Activated CD8-positive, alpha-beta T cell treated with anti-CD3 and anti-CD28 coated beads for 36 hours (primary cell): ENCODE measurements at regions not wholly inside any gene's neighbourhood (a gene's known extent, or its start where the extent isn't known, plus 50 kb on each side); places are given as distances from the start of the nearest gene placed in this dataset.

Experiments used
- ATAC-seq: fragments of 200-7000 bp; cut with Tn5 transposase; one replicate; pipeline ENCODE4 v1.10.0; 2021; ENCODE audit warnings: mild to moderate bottlenecking, moderate library complexity
- CTCF ChIA-PET: fragments of 350-600 bp; sonication (Branson Sonifier 250); formaldehyde crosslinking; loops from one replicate; lab custom pipeline; 2021; ENCODE audit warnings: antibody characterized with exemption; lab: Charles Lee
- POLR2A ChIA-PET: fragments of 350-600 bp; sonication (Branson Sonifier 250); formaldehyde crosslinking; loops from one replicate; lab custom pipeline; 2021; ENCODE audit warnings: antibody characterized with exemption; lab: Charles Lee
- DNase-seq: peaks from one replicate; pipeline ENCODE4 v3.0.0-alpha.2; 2020
- H3K27ac Mint-ChIP-seq: one replicate; pipeline ENCODE4 v1.8.0; 2021; ENCODE audit warnings: mild to moderate bottlenecking, mixed read lengths
- H3K27me3 Mint-ChIP-seq: one replicate; pipeline ENCODE4 v1.8.0; 2021; ENCODE audit warnings: mixed read lengths
- H3K36me3 Mint-ChIP-seq: one replicate; pipeline ENCODE4 v1.8.0; 2021; ENCODE audit warnings: low read depth, mixed read lengths
- H3K4me1 Mint-ChIP-seq: one replicate; pipeline ENCODE4 v1.8.0; 2021; ENCODE audit warnings: low read depth, mixed read lengths
- H3K4me3 Mint-ChIP-seq: one replicate; pipeline ENCODE4 v1.8.0; 2021; ENCODE audit warnings: mild to moderate bottlenecking, moderate library complexity, mixed read lengths
- H3K9me3 Mint-ChIP-seq: one replicate; pipeline ENCODE4 v1.8.0; 2021; ENCODE audit warnings: mixed read lengths
- intact Hi-C: fragments of 100-400 bp; cut with micrococcal nuclease; formaldehyde crosslinking; loops from one replicate; pipeline ENCODE4 v1.10.0; 2022
- TF ChIP-seq, protein P1 (sequence below): fragments of 200-600 bp; IDR thresholded peaks from one replicate; pipeline ENCODE4 v1.8.0; 2022; ENCODE audit warnings: antibody characterized with exemption, mild to moderate bottlenecking

GRCh38 chr10:111267673-111268072, 190.8 kb downstream of the ADRA2A start:
- intact Hi-C loops: no loop called here
- no peaks in the 10 kb centered on the region for H3K9me3 Mint-ChIP-seq

DNA sequence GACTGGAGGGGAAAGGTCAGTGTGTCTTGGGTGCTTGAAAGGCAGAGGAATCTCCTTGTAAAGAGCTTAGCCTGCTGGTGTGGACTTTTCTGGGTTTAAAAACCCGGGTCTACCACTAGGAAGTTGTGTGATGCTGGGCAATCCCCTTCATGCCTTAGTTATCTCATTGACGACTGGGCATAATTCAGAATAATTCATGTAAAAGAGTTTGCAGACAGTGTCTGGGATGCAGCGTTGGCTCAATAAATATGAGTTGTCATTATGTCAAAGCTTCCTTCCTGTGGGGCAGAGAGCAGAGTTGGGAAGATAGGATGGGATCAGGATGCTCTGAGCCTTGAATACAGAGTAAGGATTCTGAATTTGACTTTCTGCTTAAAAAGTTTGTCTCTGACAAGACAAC, 196.4 kb downstream of the ADRA2A start:
- no peak for DNase-seq
- ATAC-seq: no peak
- Mint-ChIP-seq H3K4me3 (no peak overlapping the region), H3K36me3 (no peaks in the 10 kb centered on the region), H3K27ac (no peak overlapping the region), H3K9me3 (no peaks in the 10 kb centered on the region), H3K4me1 (no peaks in the 10 kb centered on the region), H3K27me3 (peaks cover 22% of the 10 kb centered on the region)
- POLR2A ChIA-PET: no interaction called here
- CTCF ChIA-PET: no interaction called here
- intact Hi-C loops: no loop called here
- TF ChIP-seq, protein P1, sequence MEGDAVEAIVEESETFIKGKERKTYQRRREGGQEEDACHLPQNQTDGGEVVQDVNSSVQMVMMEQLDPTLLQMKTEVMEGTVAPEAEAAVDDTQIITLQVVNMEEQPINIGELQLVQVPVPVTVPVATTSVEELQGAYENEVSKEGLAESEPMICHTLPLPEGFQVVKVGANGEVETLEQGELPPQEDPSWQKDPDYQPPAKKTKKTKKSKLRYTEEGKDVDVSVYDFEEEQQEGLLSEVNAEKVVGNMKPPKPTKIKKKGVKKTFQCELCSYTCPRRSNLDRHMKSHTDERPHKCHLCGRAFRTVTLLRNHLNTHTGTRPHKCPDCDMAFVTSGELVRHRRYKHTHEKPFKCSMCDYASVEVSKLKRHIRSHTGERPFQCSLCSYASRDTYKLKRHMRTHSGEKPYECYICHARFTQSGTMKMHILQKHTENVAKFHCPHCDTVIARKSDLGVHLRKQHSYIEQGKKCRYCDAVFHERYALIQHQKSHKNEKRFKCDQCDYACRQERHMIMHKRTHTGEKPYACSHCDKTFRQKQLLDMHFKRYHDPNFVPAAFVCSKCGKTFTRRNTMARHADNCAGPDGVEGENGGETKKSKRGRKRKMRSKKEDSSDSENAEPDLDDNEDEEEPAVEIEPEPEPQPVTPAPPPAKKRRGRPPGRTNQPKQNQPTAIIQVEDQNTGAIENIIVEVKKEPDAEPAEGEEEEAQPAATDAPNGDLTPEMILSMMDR: no peak

More at GRCh38 chr10:111267673-111268072, 190.8 kb downstream of the ADRA2A start:
- ATAC-seq (no peak), DNase-seq (no peak)
- ChIA-PET POLR2A (no interaction called here), CTCF (interaction anchor here (1.9 kb wide), 1 partner anchor 191 kb away, joined by 6 read pairs; the partner anchor contains the start of gene ADRA2A)
- H3K27me3 Mint-ChIP-seq: peaks cover 30% of the 10 kb centered on the region
- no peaks in the 10 kb centered on the region for H3K36me3 Mint-ChIP-seq
- no peaks in the 10 kb centered on the region for H3K4me1 Mint-ChIP-seq
- TF ChIP-seq, protein P1: no peak
- no peak overlapping the region for H3K4me3 Mint-ChIP-seq
- H3K27ac Mint-ChIP-seq: no peak overlapping the region

- DNase-seq: no peak
- Mint-ChIP-seq H3K36me3 (no peaks in the 10 kb centered on the region), H3K27ac (no peak overlapping the region), H3K9me3 (no peaks in the 10 kb centered on the region), H3K4me3 (no peak overlapping the region), H3K27me3 (peaks cover 22% of the 10 kb centered on the region), H3K4me1 (no peaks in the 10 kb centered on the region)
- intact Hi-C loops: no loop called here
- ChIA-PET CTCF (no interaction called here), POLR2A (no interaction called here)
- no peak for ATAC-seq
- TF ChIP-seq, protein P1: no peak
Observed at GRCh38 chr10:111273635-111274034, 196.8 kb downstream of the ADRA2A start.

GRCh38 chr10:111275091-111275490, 198.3 kb downstream of the ADRA2A start:
- no peaks in the 10 kb centered on the region for H3K9me3 Mint-ChIP-seq
- no peak for ATAC-seq
- POLR2A ChIA-PET: no interaction called here
- H3K27me3 Mint-ChIP-seq: peaks cover 16% of the 10 kb centered on the region
- TF ChIP-seq, protein P1: no peak
- H3K4me1 Mint-ChIP-seq: no peaks in the 10 kb centered on the region
- intact Hi-C loops: no loop called here
- H3K36me3 Mint-ChIP-seq: no peaks in the 10 kb centered on the region
- H3K27ac Mint-ChIP-seq: no peak overlapping the region
- no peak for DNase-seq
- no peak overlapping the region for H3K4me3 Mint-ChIP-seq
- CTCF ChIA-PET: no interaction called here

GRCh38 chr10:111277661-111278060, 200.8 kb downstream of the ADRA2A start:
- Mint-ChIP-seq H3K36me3 (no peaks in the 10 kb centered on the region), H3K27me3 (peaks cover 12% of the 10 kb centered on the region), H3K27ac (no peak overlapping the region), H3K9me3 (no peaks in the 10 kb centered on the region), H3K4me3 (no peak overlapping the region), H3K4me1 (no peaks in the 10 kb centered on the region)
- no peak for DNase-seq
- ChIA-PET CTCF (no interaction called here), POLR2A (no interaction called here)
- TF ChIP-seq, protein P1: no peak
- intact Hi-C loops: no loop called here
- ATAC-seq: no peak
